Keratinocyte (primary cell): ENCODE measurements at regions not wholly inside any gene's neighbourhood (a gene's known extent, or its start where the extent isn't known, plus 50 kb on each side); places are given as distances from the start of the nearest gene placed in this dataset.

ENCODE experiments used
- CTCF ChIP-seq, 3 experiments: IDR thresholded peaks in 1 of 3; conservative IDR thresholded peaks in 1 of 3; optimal IDR thresholded peaks in 1 of 3; 2 replicates in 2 of 3; 3 replicates in 1 of 3; pipeline versions ENCODE3 to v1.5.1; 2011; ENCODE audit warnings: low read length in 3 of 3, mild to moderate bottlenecking in 3 of 3, moderate library complexity in 2 of 3, control low read depth in 1 of 3, inconsistent platforms in 1 of 3; ENCODE audit not compliant: insufficient read depth in 2 of 3; ENCODE audit errors: extremely low read depth in 1 of 3
- EZH2 ChIP-seq: IDR thresholded peaks from one replicate; pipeline ENCODE4 v1.6.1; 2012; ENCODE audit warnings: inconsistent platforms, mild to moderate bottlenecking, low read length, moderate library complexity

GRCh38 chr6:8321671-8322404 is 113.5 kb downstream of the SLC35B3 start:
- TF ChIP-seq CTCF (optimal IDR thresholded peaks at IDR 0.05 in 1 of 3, IDR thresholded peaks at IDR 0.05 in 1 of 3, conservative IDR thresholded peaks at IDR 0.05 in 1 of 3; ENCODE audit: extremely low read depth in 1 of 3, insufficient read depth in 2 of 3, low read length in 3 of 3): no peak
- no peak for TF ChIP-seq EZH2
